ENCODE measurements at regions not wholly inside any gene's neighbourhood (a gene's known extent, or its start where the extent isn't known, plus 50 kb on each side); places are given as distances from the start of the nearest gene placed in this dataset.

DNA sequence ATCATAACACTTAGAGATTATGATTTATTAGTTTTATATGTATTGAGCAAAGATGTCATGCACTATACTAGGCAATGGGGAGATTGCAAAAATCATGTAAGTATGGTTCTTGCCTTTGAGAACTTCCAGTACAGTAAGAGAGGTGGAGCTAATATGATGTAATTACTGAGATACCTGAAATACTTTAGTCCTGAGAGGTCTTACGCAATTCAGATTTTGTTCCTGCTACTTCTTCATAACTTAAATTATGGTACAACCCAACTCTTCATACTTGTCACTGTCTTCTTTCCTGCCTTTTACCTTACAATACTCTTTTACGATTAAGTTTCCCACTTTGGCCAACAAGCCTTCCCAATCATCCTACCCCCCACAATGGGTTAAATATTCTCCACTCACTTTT lies 564.2 kb upstream of the PITX2 start:
- no peak for DNase-seq

DNA sequence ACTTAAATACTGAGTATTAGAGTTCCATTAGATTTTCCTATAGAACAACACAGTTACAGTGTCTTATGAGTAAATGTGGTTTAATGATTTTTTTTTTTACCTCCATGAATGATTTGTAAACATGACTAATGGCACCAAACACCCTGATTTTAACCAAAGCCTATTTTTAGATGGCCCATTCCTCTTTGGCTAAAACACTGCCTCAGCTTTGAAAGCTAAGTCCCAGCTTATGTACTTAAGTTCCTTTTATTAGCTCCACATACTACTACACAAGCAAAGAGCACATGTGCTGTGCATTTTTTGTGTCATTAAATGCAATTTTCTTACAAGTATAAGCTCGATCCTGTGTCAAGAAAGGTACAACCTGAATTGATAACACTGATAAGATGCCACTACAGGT lies 575.6 kb upstream of the PITX2 start:
- DNase-seq = no peak

- no peak for DNase-seq
Measured at GRCh38 chr4:111204797-111205196, 581.9 kb upstream of the PITX2 start.

DNA sequence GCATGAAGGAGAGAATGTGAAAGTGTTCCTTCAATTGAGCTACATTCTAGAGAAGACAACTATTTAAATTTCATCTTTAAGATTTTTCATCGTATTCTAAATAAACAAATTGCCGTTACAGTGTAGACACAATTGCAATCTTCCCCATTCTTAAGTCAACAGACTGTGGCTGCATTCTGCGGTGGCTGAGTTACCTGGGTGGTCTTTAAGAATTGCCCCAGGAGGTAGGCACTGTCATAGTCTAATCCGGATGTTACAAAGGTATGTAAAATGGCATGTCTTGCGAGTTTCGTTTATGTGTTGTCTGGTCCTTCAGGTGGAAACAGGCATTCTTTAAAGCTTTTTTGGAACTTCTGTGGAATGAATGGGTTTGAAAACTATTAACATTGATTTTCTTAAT lies 586.1 kb upstream of the PITX2 start:
- no peak for DNase-seq

DNA sequence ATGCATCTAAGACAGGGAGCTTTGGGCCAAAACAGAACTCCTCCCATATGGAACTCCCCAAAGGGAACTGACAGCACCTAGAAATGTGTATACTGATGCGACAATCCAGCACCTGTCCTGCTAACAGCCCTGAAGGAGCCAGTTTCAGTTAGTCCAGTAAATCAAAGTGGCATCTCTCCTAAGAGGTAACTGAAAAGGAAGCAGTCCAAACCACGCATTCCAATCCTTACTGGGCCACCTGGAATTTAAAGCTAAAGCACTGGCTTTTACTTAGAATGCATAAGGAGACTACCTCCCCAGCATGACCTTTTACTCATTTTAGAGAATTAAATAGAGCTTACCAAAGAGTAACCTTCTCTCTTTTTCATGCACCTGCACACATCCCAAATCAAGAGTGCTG lies 586.8 kb upstream of the PITX2 start:
- DNase-seq = no peak

DNA sequence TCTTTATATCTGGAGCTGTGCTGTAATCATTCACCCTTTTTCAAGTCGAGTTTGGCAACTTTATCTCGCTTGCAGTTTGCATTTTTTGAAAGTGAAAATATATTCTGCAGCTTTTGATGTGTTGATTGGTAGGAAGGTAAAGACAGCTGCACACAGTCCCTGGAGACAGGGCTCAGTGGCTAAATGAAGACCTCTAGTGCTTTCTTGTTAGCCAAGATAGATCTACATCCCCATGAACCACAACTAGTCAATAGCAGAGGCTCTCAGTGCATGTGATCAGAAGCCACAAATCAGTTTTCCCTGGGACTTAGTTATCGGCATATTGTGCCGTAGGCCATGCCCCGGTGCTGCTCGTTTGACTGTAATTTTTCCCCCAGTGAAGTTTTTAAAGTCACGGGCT lies 587.7 kb upstream of the PITX2 start:
- DNase-seq = no peak

DNA sequence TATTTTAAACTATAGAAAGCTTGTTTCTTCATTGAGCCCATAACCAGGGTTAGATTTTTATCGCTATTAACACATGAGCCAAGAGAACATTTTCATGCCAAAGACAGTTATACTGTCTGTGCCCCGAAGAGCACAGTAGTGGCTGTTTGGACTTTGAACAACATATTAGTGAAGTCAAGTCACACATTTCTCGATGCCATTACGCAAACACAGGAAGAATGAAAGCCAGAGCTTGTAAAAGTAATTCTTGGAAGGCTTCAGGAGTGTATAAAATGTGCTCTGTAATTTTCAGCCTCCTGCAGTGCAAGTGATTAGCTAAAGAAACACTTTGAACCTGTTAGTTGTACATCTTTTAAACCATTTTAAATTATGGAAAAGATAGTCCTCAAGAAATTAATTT lies 590.7 kb upstream of the PITX2 start:
- DNase-seq = no peak

- no peak for DNase-seq
Measured at GRCh38 chr4:111214371-111214770, 591.5 kb upstream of the PITX2 start.

- no peak for DNase-seq
Measured at GRCh38 chr4:111215755-111216154, 592.9 kb upstream of the PITX2 start.

DNA sequence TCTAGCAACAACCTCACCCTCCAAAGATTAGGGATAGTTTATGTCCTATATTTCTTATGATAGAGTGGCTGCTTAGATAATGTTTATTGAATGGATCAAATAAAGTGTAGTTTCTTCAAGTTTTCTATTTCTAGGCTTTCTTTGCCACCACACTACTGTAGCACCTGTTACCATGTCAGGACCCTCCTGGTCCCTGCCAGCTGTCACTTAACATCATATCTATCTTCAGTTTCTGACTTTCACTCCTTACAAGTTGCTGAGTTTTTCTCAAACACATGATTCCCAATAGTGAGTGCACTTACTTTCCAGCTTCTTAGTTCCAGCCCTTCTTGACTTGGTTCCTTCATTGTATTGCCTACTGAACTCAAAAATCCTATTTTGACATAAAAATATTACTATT lies 593.9 kb upstream of the PITX2 start:
- DNase-seq = no peak

DNA sequence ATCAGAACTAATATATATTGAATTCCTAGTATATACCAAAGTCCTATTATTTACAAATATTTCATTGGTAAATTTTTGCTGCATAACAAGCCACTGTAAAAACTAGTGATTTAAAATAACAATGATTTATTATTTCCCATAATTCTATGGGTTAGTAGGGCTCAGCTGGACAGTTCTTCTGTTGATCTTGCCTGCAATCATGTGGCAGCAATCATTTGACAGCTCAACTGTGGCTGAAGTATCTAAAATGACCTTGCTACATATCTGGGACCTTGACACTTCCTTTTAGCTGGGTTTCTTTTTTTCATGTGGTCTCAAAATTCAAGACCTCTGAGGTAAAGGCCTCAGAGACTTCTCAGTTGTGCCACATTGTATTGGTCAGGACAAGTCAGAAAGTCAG lies 598.5 kb upstream of the PITX2 start:
- no peak for DNase-seq

- DNase-seq = no peak
Measured at GRCh38 chr4:111228396-111228795, 605.5 kb upstream of the PITX2 start.

DNA sequence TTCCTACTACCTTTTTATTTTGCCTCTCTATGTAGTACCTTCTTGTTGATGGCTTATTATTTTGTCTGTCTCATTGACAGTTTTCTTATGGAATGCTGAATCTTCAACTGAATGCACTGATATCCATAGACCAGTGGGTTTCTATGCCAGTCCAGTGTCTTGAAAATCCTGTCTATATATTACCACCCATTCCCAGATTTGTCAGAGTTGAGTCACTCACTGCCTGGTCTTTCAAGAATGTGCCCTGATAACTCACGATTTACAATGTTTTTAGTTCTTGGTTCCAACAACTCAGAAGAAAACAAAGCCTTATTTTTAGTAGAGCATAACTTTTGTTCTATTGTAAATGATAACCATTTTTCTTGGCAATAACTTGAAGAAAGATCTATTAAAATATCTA lies 606.0 kb upstream of the PITX2 start:
- no peak for DNase-seq

DNA sequence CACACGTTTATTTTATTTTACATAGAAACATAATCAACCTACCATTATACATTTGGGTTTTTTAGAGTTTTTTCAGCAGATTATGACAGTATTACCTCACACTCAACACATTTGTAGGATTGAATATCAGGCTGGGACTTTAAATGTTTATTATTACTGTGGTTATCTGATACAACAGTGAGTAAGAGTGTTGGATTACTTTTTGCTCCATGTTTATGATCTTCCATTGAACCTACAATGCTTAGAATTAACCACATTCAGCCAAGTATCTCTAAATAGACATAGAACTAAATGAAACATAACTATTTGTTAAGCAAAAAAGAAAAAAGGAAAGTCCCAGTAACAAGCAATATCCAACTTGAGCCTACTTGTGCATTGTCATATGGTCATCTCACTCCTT lies 607.4 kb upstream of the PITX2 start:
- DNase-seq = no peak

- DNase-seq = no peak
Measured at GRCh38 chr4:111231281-111231680, 608.4 kb upstream of the PITX2 start.

GRCh38 chr4:111234939-111235338 lies 612.1 kb upstream of the PITX2 start:
- DNase-seq = no peak

DNA sequence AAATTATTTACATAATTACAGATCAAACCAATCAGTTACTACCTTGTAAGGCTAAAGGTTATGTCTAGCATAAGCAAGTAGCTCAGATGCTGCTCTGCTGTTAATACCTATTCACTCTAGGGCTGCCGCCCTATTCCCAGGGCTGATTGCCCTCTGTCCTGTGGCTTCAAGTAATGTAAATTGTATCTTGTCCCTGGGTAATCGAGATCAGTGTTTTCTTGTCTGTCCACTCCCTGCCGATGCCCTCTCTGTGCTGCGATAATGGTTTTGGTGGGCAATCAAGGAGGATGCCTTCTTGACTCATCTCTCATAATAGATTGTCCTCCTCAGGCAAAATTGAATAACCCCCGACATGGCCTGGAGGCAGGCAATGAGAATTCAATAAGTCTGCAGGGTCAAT lies 641.0 kb upstream of the PITX2 start:
- DNase-seq = no peak

DNA sequence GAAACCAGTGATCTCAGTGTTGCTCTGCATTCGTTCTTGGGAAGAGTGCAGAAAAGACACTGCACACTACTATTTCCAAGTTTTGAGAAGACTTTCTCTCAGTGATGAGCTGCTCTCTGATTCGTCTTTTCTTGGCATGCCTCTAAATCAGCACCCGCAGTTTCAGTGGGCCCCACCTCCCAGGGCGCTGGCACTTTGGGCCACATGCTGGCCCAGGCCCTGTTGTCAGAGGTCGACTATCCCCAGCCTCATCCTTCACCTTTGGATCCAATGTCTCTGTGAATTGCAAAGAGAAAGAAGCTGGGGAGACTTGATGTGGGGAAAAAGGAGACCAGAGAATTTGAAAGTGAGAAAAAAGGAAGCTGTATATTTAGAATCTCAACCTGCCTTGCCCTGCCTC lies 644.1 kb upstream of the PITX2 start:
- DNase-seq = no peak

DNA sequence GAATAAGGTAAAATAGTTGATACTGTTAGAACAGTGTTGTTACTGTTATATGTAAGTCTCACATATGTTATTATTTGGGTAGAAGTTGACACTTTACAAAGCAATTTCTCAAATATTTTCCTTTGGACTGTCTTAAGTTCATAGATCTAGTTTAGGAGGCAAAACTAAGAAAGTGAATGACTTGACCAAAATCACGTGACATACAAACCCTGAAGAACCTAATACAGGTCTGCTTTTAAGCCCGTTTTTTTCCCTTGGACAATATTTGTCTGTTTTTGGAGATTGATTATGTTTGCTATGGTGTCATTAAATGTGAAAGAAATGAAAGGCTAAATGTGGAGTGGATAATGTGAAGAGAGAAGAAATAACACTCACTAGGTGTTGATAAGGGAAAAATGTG lies 644.9 kb upstream of the PITX2 start:
- no peak for DNase-seq

DNA sequence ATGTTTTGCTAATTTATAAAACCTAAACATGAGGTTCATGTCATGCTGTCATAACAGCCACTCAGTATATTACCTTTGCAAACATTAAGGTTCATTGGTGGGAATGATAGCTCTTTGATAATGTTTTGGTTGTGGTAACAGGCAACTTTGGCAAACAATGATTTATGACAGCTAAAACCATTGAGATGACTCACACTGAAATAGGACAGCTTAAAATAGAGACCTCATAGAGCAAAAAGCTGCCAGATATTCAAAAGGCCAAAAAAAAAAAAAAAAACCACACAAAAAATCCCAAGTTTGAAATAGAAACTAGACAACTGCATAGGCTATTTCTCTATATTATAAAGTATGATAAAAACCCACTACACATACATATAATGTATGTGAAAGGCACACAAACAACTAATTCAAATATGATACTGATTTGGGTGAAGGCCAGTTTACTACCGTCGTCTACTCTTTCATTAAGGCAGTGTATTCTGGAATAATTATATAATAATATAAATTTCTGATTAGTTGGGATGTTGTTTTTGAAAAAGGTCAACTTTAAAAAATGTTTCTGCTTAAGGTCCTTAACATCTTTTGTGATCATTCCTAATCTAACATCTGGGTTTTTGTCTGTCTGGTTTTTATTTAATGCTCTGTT lies 646.0 kb upstream of the PITX2 start:
- DNase-seq = no peak

GRCh38 chr4:111269439-111269838 lies 646.6 kb upstream of the PITX2 start:
- no peak for DNase-seq

- DNase-seq = no peak
Measured at GRCh38 chr4:111274060-111274459, 651.2 kb upstream of the PITX2 start.

- no peak for DNase-seq
Measured at GRCh38 chr4:111274486-111274885, 651.6 kb upstream of the PITX2 start.

DNA sequence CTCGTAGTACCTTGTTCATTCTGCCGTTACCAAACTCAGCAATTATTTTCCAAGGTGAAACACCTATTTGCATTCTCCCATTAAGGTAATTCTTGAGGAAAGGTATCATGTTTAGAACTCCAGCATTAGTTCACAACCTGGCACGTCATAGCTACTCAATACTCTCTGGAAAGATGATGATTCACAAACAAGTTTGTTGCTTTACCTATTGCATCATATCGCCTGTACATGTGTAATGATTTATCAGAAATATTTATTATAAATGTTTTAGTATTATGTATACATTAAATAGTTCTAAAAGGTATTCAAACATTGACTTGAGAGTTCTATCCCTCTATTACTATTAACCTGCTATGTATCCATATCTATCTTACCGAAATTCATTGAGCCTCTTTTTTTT lies 658.3 kb upstream of the PITX2 start:
- DNase-seq = no peak

DNA sequence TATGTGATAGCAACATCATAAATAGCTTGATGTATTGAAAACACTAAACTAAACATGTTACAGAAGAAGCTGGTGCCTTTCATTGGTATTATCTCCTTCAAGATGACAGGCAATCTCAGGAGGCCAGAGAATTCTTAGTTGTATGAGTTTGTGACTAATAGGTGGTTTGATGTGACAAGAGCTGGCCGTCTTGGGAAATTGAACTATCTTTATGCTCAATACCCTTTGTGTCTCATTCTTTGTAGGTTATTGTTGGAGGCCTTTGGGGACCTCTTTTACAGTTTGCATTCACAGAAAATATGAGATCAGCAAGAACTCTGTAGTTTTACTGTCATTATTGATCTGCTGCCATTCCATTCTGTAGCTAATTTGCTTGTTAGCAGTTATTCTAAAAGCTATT lies 659.2 kb upstream of the PITX2 start:
- DNase-seq = no peak
